Brain pericyte (primary cell): ENCODE measurements at regions not wholly inside any gene's neighbourhood (a gene's known extent, or its start where the extent isn't known, plus 50 kb on each side); places are given as distances from the start of the nearest gene placed in this dataset.

Experiments
- DNase-seq: peaks from one replicate; pipeline ENCODE4 v3.0.0-alpha.2; 2012; ENCODE audit warnings: low read depth, low spot score

DNA sequence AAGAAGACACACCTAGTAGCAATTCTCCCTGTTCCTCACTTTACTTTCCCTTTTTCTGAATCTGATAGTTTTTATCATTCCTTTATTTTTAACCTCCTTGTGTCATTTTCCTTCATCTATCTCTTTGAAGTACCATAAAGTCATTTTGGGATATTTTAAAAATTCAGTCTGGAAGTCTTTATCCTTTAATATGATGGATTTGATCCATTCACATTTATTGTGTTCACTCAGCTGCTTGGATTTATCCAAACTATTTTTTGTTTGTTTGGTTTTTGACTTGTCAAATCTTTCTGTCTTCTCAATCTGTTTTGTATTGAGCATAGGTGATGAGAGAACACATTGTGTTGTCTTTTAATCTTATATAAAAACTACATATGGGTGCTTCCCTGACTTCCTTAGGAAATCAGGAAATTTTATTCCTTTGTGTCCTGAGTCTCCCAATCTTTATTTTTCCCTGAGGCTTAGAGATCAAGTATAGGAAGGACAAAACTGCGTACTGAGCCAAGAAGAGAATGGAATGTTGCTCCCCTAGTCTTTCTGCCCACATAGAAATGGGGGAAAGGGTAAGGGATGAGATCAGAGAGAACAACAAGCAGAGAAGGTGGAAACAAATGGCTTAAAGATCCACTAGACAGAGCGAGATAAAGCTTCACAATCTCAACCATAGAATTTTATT is 132.7 kb upstream of the HABP2 start:
- DNase-seq: no peak

- DNase-seq: no peak
Observed at GRCh38 chr10:113420733-113421675, 131.8 kb upstream of the HABP2 start.

GRCh38 chr10:113422371-113422770 is 130.5 kb upstream of the HABP2 start:
- no peak for DNase-seq

DNA sequence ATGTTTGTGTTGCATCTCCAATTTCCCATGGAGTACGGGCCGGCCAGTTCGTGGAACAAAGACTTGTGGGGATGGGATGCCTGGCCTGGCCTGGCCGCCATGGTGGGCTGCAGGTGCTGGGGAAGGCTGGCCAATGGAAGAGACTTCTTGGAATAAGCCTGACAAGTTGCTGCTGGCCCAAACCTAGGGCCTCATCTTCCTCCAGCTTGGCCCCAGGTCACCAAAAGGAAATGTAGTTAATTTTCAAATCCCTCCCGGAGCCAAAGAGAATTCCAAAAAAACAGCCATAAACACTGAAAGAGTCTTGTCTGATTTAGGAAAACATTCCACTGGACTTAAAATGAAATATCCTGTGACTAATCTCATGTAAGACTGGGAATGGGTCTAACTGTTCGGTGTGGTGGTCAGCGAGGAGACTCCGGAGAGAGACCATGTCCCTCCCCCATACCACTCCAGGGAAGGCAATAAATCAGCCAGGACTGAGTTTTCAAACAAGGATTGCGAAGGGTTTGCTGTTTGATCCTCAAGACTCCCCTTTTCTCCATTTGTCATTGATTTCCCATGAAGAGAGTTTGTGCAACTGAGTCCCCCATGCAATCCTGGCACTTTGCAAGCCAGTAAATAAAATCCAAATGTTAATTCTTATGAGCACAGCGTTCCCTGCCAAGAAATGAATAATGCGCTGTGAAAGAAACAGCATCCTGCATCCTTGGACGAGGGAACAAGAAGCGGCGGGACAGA is 128.7 kb upstream of the HABP2 start:
- DNase-seq: no peak

- no peak for DNase-seq
Observed at GRCh38 chr10:113425008-113425407, 127.8 kb upstream of the HABP2 start.

DNA sequence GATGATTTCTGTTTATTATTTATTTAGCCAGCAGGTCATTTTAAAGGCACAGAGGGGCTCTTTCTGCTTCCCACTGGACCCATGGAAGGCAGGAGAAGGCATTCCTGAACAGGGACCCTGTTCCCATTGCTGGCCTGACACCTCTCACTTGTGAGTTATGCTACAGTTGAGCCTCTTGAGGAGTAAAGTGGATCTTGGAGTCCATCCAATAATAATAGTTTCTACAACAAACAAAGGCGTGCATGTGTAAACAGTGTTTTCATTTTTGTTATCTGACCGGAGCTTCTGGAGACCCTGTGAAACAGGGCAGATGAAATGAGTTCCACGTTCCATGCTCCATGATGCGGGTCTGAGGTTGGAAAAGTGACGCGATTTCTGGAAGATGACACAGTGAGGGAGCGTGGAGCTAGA is 127.3 kb upstream of the HABP2 start:
- peak; percentile 27 for DNase-seq

DNA sequence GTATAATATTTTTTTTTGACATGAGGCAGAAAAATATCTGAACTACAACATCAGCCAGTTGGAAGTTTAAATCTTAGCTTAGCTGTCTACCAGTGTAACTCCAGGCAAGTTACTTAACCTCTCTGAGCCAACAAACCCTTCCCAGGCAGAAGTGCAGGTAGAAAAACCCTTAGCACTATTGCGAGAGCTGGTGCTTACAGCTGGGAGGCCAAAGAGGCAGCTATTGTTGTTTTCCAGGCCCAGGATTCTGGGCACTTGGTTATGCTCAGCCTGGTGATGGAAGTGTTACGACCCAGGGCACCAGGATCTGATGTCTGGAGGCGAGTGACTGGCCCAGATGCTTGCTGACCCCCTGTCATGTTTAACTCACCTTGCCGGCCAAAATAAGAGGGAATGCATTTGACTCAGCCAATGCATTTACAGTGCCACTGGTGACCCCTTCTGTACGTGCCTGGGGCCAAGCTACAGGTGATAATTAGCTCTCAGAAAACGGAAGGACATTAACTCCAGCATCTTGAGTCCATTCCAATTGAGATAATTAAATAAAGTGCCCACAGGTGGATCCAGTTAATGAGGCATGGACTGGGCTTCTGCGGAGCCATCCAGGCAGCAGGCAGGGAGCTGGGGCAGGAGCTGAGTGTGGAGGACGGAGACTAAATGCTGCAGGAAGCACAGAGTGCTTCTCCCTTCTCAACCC is 126.5 kb upstream of the HABP2 start:
- no peak for DNase-seq

DNA sequence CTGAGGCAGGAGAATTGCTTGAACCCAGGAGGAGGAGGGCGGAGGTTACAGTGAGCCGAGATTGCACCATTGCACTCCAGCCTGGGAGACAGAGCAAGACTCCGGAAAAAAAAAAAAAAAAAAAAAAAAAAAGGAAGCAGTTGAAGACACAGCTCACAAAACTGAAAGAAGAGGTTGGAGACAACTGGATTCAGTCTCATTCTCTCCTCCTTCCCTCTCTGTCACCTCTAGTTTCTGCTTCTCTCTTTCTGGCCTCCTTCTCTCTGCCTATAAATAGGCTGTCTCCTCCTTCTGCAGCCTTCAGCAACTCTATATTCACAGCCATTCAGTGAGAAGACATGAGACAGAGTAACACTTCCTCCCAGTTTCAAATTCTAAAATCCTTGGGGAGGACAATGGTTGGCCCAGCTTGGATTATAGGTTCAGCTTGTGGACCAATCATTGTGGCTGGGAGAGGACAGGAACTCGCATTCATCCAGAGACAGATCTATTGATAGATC is 125.6 kb upstream of the HABP2 start:
- no peak for DNase-seq

DNA sequence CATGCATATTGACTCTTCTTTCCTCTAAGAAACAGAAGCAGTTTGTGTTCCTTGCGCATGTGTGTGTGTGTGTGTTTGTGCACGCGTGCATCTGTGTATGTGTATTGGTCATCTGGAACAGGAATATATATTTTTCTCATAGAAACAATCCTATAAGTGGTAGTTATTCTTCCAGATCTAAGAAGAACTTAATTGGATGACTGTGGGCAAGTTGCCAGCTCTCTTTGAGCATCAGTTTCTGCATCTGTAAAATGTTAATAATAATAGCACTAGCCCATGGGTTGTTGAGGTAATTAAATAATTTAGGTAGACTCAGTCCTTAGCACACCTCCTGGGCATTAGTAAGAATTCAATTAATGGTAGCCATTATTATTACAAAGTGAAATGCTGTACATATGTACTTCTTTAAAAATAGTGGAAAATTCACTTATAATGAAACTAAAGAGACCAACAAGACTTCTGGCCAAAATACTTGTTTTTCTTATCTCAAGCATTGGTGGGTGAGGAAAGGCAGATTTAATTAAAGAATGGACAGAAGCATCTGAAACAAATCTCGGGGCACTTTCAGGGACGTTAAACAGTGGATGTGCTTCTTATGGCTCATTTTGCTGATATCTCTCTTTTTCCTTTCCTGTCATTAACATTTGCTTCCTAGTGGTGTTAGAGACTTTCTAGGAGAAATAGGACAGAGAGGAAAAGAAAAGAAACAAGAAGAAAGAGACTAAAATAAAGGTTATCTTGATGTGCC is 124.9 kb upstream of the HABP2 start:
- DNase-seq: no peak

- DNase-seq: no peak
Observed at GRCh38 chr10:113430634-113431397, 122.0 kb upstream of the HABP2 start.

DNA sequence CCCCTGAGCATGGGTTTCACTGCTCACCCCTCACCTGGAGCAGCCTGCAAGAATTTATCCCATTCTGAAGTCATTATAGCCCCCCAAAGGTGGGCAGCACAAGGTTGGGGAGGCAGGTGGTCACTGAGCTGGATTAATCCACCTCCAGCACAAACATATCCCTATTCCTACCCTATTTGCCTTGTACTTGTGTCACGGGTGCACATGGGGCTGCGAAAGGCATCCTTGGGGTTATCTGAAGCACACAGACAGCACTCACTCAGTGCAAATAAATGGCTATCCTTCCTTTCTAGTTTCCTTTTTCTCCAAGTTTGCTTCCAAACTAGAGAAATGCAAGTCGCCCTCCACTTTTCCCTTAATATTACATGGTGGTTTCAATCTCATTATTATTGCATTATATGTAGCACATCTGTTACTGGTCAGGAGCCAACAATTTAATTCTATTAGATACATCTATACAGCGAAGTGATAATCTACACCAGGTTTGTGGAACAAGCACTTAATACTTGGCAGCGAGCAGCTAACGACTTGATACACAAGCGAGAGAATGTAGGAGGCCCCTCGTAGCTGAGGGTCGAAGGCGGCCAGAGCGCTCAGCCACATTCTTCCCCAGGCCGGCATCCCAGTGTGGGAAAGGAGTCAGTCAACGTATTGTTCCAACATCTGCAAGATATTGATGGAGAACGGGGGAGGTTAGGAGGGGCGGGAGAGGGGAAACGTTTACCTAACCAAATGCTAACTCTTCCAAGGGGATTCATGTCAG is 121.3 kb upstream of the HABP2 start:
- no peak for DNase-seq

DNA sequence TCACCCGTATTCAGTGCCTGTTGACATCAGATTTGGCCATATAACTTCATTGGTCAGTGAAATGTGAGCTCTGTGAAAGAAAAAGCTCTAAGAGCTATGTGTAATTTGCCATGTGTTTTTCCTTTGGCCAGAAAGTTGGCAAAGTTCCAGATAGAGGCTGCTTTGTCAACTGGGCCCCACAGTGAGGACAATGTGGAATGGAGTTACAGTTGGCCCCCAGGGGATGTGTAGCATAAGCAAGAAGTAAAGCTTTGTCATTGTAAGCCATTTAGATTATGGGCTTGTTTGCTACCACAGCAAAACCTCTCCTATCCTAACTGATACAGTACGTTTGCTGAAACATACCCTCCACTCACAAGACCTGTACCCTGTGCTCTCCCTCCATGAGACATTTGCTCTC is 119.1 kb upstream of the HABP2 start:
- no peak for DNase-seq

- no peak for DNase-seq
Observed at GRCh38 chr10:113434315-113434714, 118.5 kb upstream of the HABP2 start.

- no peak for DNase-seq
Observed at GRCh38 chr10:113434950-113435349, 117.9 kb upstream of the HABP2 start.

- DNase-seq: no peak
Observed at GRCh38 chr10:113435881-113436280, 117.0 kb upstream of the HABP2 start.

GRCh38 chr10:113436851-113437250 is 116.0 kb upstream of the HABP2 start:
- no peak for DNase-seq

DNA sequence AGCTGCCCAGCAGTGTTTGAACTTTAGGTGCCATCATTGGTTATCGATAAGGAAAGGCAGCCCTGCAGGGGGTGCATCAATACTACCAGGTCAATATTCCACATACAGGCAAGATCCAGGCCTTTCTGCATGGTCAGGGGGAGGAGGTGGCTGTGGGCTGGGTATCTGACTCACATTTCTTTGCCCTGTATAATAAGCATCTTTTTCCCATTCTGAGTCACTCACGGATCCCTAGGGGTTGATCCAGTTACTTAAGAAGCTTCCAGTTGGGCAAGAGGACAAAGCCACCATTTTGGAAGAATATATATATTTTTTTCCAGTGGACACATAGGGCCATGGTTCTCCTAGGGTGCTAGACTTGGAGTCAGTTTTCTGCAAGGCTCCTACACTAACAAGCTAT is 114.2 kb upstream of the HABP2 start:
- no peak for DNase-seq

DNA sequence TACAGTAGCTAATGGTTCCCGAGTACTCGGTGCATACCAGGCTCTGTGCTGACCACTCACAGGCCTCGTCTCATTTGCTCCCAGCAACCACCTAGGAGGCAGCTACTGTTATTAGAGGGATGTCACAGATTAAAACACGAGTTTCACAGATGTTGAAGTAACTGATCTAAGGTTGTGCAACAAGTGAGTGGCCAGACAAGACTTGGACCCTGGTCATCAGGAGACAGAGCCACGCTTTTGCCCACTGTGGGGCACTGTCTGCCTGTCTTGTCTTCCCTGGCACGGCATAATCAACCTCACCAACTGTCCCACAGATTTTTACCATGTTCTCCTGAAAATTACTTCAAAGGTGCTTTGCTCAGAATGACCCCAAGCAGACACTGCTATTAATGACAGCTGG is 111.6 kb upstream of the HABP2 start:
- DNase-seq: no peak

- no peak for DNase-seq
Observed at GRCh38 chr10:113441686-113442270, 111.1 kb upstream of the HABP2 start.
